HG02678 (cell line): ENCODE measurements at regions not wholly inside any gene's neighbourhood (a gene's known extent, or its start where the extent isn't known, plus 50 kb on each side); places are given as distances from the start of the nearest gene placed in this dataset.
"Not testable (repeated sequence)": the region's sequence is repeated elsewhere in the genome, so short reads cannot be mapped to it uniquely, and the experiment has no call there.

ENCODE experiments used
- ATAC-seq: cut with Tn5 transposase; IDR thresholded peaks from one replicate; pipeline ENCODE4 v1.9.1; 2021; ENCODE audit warnings: mild to moderate bottlenecking, moderate library complexity; ENCODE audit not compliant: unreplicated experiment

GRCh38 chr7:65509368-65510186 is 135.9 kb downstream of the ZNF92 start:
- no peak for ATAC-seq

DNA sequence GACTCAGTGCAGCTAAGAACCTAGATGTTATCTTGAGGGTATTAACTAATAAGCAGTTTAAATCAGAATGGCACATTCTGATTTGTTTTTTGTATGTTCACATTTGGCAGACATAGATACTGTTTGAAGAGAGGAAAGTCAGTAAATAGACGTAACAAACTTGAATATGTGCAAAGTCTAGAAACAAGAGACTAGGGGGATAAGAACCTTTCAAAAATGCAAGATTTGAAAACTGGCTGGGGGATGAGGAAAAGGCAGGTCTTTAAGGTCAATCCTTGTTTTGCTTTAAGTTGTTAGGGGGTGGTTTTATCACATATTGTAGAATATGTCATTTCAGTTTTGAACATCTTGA is 136.5 kb downstream of the ZNF92 start:
- ATAC-seq, result not testable (repeated sequence)

- ATAC-seq, result not testable (repeated sequence)
These were observed 146.1 kb downstream of the ZNF92 start for GRCh38 chr7:65519751-65520150.

DNA sequence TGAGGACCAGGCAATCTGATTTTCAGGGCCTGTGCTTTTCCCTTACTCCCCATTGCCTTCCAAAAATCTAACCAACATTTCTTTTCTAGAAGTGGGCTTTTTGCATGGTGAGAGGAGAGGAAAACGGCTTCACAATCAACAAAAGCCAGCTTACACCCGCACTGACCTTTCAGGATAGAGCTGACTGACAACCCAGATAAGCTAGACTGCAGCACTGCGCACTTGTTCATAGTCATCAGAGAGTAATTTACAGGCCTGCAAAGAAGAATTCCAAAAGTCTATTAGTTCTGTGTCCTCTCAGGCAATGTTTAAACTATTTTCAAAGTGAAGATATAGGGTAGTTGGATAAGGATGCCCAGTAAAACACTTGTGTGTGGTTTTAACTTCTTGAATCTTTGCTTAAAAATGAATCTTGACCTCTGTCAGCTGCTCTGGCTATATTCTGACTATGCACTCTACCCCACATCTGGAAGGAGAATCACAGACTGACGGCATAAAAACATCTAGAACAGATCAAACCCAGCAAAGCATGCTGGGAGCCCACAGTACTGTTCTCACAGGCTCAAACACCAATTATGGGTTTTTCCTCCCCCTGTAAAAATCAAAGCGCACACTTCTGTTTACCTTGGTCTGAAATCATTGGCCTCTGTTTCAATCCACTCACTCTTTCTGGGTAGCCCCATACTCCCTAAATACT is 172.0 kb downstream of the ZNF92 start:
- ATAC-seq, result not testable (repeated sequence)

DNA sequence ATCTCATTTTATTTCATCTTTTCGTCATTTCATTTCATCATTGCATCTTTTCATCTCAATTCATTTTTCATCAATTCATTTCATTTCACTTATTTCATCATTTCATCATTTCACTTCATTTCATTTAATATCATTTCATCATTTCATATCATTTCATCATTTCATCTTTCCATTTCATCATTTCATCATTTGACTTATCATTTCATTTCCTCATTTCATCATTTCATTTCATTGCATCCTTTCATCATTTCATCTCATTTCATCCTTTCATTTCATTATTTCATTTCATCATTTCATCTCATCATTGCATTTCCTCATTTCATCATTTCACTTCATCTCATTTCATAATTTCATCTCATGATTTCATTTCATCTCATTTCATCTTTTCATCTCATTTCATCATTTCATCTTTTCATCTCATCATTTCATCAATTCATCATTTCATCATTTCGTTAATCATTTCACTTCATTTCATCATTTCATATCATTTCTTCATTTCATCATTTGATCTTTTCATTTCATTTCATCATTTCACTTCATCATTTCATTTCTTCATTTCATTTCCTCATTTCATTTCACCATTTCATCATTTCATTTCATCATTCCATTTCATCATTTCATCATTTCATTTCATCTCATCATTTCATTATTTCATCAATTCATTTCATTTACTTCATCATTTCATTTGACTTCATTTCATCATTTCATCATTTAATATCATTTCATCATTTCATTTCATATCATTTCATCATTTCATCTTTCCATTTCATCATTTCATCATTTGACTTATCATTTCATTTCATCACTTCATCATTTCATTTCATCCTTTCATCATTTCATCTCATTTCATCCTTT is 176.2 kb downstream of the ZNF92 start:
- ATAC-seq, result not testable (repeated sequence)

DNA sequence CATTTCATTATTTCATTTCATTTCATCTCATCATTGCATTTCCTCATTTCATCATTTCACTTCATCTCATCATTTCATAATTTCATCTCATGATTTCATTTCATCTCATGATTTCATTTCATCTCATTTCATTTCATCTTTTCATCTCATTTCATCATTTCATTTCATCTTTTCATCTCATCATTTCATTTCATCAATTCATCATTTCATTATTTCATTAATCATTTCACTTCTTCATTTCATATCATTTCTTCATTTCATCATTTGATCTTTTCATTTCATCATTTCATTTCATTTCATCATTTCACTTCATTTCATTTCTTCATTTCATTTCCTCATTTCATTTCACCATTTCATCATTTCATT is 176.8 kb downstream of the ZNF92 start:
- ATAC-seq, result not testable (repeated sequence)

- not testable (repeated sequence) for ATAC-seq
These were observed 177.4 kb downstream of the ZNF92 start for GRCh38 chr7:65551042-65551441.

DNA sequence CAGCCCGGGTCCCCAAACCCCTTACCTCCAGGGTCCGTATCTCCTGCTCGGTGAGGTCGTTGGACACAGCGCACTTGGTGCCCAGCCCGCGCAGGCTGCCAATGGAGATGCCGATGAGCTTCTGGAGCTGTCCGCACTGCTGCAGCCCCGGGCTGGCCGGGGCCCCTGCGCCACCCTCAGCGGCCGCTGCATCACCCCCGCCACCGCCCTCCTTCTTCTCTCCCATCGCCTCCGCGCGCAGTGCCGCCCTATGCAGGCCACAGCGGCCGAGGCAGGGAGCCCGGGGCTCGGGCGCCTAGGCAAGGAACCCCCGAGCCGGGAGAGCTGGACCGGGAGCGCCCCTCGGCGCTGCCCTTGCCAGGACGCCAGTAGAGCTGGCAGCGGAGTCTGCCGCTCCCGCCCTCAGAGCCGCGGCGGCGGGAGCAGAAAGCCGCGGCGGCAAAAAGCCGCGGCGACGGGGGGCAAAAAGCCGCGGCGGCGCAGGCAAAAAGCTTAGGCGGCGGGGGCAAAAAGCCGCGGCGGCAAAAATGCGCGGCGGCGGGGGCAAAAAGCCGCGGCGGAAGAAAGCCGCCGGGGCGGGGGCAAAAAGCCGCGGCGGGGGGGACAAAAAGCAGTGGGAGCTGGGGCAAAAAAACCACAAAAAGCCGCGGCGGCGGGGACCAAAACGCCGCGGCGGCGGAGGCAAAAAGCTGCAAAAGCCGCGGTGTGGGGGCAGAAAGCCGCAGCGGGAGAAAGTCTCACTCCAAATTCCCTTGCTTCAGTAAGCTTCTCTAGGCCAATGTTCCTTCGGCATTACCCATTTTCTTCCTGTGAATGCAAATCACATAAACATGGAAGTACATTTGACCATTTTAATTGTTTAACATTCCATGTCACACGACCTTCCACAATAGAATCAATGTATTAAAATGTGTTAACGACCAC is 181.2 kb downstream of the ZNF92 start:
- ATAC-seq, result not testable (repeated sequence)

DNA sequence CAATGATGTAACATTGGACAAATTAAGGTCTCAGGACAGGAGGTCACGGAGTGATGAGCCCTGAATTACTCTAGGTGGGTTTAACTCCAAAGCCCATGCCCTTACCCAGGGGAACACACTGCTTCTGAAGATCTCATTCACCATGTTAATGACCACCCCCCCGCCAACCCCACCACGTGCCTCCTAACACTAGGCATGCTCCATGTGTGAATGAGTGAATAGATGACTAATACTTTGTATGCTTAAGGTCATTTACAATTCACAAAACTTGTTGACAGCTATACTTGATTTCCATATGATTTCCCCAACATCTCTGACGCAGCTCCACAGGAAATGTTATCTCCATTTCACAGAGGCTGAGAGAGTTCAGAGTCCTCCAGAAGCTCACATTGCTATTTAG is 184.9 kb downstream of the ZNF92 start:
- not testable (repeated sequence) for ATAC-seq

DNA sequence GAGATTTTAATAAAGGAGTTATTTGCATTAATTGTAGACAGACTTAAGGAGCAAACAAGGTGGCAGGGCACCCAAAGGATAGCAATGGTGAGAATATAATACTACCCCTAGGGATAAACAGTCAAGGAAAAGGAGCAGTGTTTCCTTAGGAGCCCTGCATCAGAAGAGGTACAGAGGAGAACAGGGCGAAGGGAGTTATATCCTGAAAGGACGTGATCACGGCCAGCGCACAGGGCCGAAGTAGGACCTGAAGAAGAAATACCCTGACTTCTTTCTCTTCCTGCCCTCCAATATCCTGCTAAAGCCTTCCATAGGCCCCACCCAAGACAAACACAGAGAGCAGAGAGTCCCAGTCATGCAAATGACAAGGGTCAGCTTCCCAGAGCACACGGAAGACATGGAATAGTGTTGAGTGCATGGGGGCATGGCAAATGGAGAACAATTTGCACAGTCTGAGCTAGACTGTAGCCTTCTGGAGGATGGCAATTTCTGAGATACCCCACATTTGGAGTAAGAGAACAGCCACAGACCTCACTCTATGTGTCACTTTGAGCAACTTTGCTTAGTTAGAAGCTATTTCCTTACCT is 188.2 kb downstream of the ZNF92 start:
- not testable (repeated sequence) for ATAC-seq

- peak; percentile 87 for ATAC-seq
These were observed 188.9 kb downstream of the ZNF92 start for GRCh38 chr7:65562522-65562921.

GRCh38 chr7:65563333-65563732 is 189.7 kb downstream of the ZNF92 start:
- not testable (repeated sequence) for ATAC-seq

GRCh38 chr7:65568226-65568625 is 194.6 kb downstream of the ZNF92 start:
- ATAC-seq, result not testable (repeated sequence)

DNA sequence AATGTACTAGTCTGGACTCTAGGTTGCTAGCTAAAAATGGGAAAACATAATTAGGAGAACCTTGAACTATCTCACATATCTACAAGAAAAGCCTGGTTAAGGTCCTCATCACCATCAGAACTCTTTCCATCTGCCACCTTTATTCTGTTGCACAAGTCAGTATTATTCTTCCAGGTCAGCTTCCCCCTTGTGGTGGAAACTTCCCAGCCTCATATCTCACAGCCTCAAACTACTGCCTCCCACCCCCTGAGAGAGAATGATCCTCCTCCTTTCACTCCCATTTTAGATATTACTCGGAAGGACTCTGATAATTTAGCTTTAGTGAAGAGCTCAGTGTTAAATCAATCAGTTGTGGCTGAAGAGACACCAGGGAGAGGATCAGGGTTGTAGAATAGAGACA is 197.3 kb downstream of the ZNF92 start:
- ATAC-seq, result not testable (repeated sequence)

GRCh38 chr7:65572581-65572980 is 198.9 kb downstream of the ZNF92 start:
- not testable (repeated sequence) for ATAC-seq

DNA sequence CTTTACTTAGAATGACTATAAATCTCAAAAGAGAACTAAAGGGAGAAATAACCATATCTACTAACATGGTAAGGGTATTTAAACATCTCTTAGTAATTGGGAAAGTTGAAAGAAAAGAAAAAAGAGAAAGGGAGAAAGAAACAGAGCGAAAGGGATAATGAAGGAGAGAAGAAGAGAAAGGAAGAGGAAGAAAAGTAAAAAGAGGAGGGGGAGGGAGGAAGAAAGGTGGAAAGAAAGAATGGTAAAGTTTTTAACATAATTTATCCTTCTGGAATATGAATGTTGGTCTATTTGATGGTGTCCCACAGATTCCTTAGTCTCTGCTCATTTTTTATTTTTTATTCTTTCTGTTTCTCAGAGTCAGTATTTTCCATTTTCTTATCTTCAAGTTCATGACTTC is 202.7 kb downstream of the ZNF92 start:
- ATAC-seq, result not testable (repeated sequence)

GRCh38 chr7:65582518-65583119 is 209.0 kb downstream of the ZNF92 start:
- not testable (repeated sequence) for ATAC-seq

GRCh38 chr7:65602495-65602894 is 228.8 kb downstream of the ZNF92 start:
- ATAC-seq, result not testable (repeated sequence)

GRCh38 chr7:65609131-65609530 is 235.5 kb downstream of the ZNF92 start:
- ATAC-seq, result no peak
